ENCODE measurements at regions not wholly inside any gene's neighbourhood (a gene's known extent, or its start where the extent isn't known, plus 50 kb on each side); places are given as distances from the start of the nearest gene placed in this dataset.
"Not testable (repeated sequence)": the region's sequence is repeated elsewhere in the genome, so short reads cannot be mapped to it uniquely, and the experiment has no call there.

- no peak for DNase-seq
Measured at GRCh38 chr1:229138058-229138457, 132.9 kb upstream of the RAB4A start.

GRCh38 chr1:229139331-229140118 lies 131.4 kb upstream of the RAB4A start:
- peak in 2 of 3 donors; percentile 31 to 36 for DNase-seq

- DNase-seq = no peak
Measured at GRCh38 chr1:229140119-229140396, 130.9 kb upstream of the RAB4A start.

- DNase-seq = no peak
Measured at GRCh38 chr1:229141271-229141670, 129.6 kb upstream of the RAB4A start.

- DNase-seq = no peak
Measured at GRCh38 chr1:229141689-229142377, 129.1 kb upstream of the RAB4A start.

- DNase-seq = no peak
Measured at GRCh38 chr1:229142471-229142870, 128.4 kb upstream of the RAB4A start.

GRCh38 chr1:229146647-229147046 lies 124.3 kb upstream of the RAB4A start:
- no peak for DNase-seq

- DNase-seq = no peak
Measured at GRCh38 chr1:229147072-229147471, 123.8 kb upstream of the RAB4A start.

- no peak for DNase-seq
Measured at GRCh38 chr1:229148041-229148671, 122.8 kb upstream of the RAB4A start.

GRCh38 chr1:229148743-229149142 lies 122.2 kb upstream of the RAB4A start:
- DNase-seq = no peak

GRCh38 chr1:229149435-229149834 lies 121.5 kb upstream of the RAB4A start:
- DNase-seq = no peak

GRCh38 chr1:229150518-229150917 lies 120.4 kb upstream of the RAB4A start:
- no peak for DNase-seq

- DNase-seq = not testable (repeated sequence)
Measured at GRCh38 chr1:229151412-229151811, 119.5 kb upstream of the RAB4A start.

GRCh38 chr1:229152311-229152710 lies 118.6 kb upstream of the RAB4A start:
- peak in 2 of 3 donors; percentile 44 to 50 for DNase-seq

- DNase-seq = no peak
Measured at GRCh38 chr1:229153955-229154548, 116.9 kb upstream of the RAB4A start.

- DNase-seq = no peak
Measured at GRCh38 chr1:229154811-229155210, 116.1 kb upstream of the RAB4A start.

- DNase-seq = peak; percentile 82 to 85 (median 84)
Measured at GRCh38 chr1:229155472-229155871, 115.4 kb upstream of the RAB4A start.

- peak in 2 of 3 donors; percentile 41 to 44 for DNase-seq
Measured at GRCh38 chr1:229156872-229157271, 114.0 kb upstream of the RAB4A start.

GRCh38 chr1:229157480-229157879 lies 113.4 kb upstream of the RAB4A start:
- DNase-seq = no peak

GRCh38 chr1:229158341-229158921 lies 112.5 kb upstream of the RAB4A start:
- peak; percentile 87 to 94 (median 93) for DNase-seq

- DNase-seq = peak; percentile 47 to 56 (median 51)
Measured at GRCh38 chr1:229158927-229159326, 112.0 kb upstream of the RAB4A start.

GRCh38 chr1:229159668-229160544 lies 111.0 kb upstream of the RAB4A start:
- peak in 2 of 3 donors; percentile 29 to 39 for DNase-seq
